ENCODE measurements at regions not wholly inside any gene's neighbourhood (a gene's known extent, or its start where the extent isn't known, plus 50 kb on each side); places are given as distances from the start of the nearest gene placed in this dataset.
A peak's percentile ranks its signal among the peaks of the same experiment; 100 is the strongest.

DNA sequence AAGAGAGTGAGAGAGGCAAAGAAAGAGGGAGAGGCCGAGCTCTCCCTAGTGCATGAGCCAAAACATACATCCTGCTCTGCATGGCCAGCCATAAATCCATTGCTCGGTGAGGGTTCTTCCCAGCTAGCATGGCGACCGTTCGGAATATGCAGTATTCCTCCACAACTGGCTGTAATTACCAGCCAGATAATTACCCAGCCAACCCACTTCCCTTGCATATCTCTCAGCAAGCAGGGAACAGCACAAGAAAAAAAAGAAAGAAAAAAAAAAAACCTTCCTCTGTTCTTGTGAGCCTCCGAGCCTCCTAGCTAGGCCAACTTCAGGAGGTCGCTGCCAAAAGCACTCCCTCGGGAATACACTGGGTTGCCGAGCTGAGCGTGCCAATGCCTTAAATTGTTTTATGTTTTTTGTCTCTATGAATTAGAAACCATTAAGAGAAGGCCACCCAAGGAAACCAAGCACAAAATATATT is 567.9 kb downstream of the MED13L start:
- Histone ChIP-seq H3K27me3 (no peaks in the 10 kb centered on the region), H3K4me3 (no peak overlapping the region), H3K9me3 (no peaks in the 10 kb centered on the region), H3K27ac (no peak overlapping the region), H3K4me1 (no peaks in the 10 kb centered on the region), H3K36me3 (no peaks in the 10 kb centered on the region)
- ATAC-seq: no peak
- intact Hi-C loops (cut with DNase I): no loop called here
- DNase-seq: no peak
- TF ChIP-seq, protein P1, sequence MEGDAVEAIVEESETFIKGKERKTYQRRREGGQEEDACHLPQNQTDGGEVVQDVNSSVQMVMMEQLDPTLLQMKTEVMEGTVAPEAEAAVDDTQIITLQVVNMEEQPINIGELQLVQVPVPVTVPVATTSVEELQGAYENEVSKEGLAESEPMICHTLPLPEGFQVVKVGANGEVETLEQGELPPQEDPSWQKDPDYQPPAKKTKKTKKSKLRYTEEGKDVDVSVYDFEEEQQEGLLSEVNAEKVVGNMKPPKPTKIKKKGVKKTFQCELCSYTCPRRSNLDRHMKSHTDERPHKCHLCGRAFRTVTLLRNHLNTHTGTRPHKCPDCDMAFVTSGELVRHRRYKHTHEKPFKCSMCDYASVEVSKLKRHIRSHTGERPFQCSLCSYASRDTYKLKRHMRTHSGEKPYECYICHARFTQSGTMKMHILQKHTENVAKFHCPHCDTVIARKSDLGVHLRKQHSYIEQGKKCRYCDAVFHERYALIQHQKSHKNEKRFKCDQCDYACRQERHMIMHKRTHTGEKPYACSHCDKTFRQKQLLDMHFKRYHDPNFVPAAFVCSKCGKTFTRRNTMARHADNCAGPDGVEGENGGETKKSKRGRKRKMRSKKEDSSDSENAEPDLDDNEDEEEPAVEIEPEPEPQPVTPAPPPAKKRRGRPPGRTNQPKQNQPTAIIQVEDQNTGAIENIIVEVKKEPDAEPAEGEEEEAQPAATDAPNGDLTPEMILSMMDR (IDR thresholded peaks at IDR 0.05): peak; percentile 4

DNA sequence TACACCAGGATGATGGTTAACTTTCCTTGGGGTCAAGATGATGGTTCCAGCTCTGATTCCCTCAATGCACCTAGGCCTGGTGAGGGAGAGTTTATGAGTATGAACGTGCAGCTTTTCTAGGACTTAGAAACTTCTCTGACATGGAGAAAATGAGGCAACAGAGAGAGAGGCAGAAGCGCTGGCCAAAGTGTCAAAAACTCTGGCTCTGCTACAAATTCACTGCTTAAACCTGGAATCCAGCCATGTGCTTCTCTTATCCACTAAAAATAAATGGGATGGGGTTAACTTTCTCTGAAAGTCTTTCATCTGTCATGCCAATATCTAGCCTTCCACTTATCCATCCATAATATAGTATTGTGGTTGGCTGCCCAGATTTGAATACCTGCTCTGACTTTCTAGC is 568.7 kb downstream of the MED13L start:
- Histone ChIP-seq H3K4me1 (no peaks in the 10 kb centered on the region), H3K4me3 (no peak overlapping the region), H3K27ac (no peak overlapping the region), H3K9me3 (no peaks in the 10 kb centered on the region), H3K27me3 (no peaks in the 10 kb centered on the region), H3K36me3 (no peaks in the 10 kb centered on the region)
- TF ChIP-seq, protein P1 (IDR thresholded peaks at IDR 0.05): no peak
- intact Hi-C loops (cut with DNase I): no loop called here
- DNase-seq: no peak
- no peak for ATAC-seq

DNA sequence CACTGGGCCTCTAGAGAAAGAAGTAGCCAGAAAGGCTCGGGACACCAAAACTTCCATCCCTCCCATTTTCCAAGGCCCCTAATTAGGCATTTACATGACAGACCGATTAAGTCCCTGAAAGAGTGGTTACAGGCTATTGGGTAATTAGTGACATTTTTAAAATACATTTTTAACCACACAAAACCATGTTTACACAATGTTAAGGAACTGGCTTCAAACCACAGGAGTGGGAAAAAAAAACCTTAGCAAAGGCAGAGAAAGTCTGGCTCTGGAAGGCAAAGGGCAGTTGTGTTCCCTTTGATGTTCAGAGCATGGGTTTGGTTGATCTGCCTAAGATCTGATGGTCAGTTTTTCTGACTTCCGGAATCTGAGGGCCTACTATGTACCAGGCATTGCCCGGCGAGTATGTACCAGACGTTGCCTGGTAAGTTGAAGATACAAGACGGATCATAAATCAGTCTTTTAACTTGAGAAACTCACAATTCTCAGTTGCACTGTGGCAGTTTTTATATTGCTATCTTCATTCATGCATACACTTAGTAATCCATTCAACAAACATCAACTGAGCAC is 576.5 kb downstream of the MED13L start:
- DNase-seq (no peak), ATAC-seq (no peak)
- Histone ChIP-seq H3K4me1 (no peaks in the 10 kb centered on the region), H3K36me3 (no peaks in the 10 kb centered on the region), H3K9me3 (no peaks in the 10 kb centered on the region), H3K27me3 (no peaks in the 10 kb centered on the region), H3K27ac (no peak overlapping the region), H3K4me3 (no peak overlapping the region)
- TF ChIP-seq, protein P1 (IDR thresholded peaks at IDR 0.05): no peak
- intact Hi-C loops (cut with DNase I): no loop called here

DNA sequence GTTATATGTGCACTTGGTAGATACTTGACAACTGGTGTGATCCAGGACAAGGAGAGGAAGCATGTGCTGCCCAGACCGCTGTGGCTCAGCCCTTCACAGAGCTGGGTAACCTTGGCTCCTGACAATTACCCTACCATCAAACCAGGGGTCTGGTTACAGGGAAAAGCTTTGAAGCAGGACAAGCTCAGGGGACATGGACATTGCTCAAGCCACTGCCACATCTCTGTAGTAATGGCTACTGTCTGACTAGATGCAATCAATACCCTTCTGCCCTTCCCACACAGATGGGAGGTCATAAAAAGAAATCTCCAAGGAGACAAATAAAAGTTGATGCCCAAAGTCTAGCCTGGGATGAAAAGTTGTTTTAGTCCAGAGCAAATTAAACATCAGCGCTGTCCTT is 577.4 kb downstream of the MED13L start:
- Histone ChIP-seq H3K9me3 (no peaks in the 10 kb centered on the region), H3K36me3 (no peaks in the 10 kb centered on the region), H3K4me1 (no peaks in the 10 kb centered on the region), H3K4me3 (no peak overlapping the region), H3K27me3 (no peaks in the 10 kb centered on the region), H3K27ac (no peak overlapping the region)
- no peak for DNase-seq
- TF ChIP-seq, protein P1 (IDR thresholded peaks at IDR 0.05): no peak
- no peak for ATAC-seq
- intact Hi-C loops (cut with DNase I): no loop called here

DNA sequence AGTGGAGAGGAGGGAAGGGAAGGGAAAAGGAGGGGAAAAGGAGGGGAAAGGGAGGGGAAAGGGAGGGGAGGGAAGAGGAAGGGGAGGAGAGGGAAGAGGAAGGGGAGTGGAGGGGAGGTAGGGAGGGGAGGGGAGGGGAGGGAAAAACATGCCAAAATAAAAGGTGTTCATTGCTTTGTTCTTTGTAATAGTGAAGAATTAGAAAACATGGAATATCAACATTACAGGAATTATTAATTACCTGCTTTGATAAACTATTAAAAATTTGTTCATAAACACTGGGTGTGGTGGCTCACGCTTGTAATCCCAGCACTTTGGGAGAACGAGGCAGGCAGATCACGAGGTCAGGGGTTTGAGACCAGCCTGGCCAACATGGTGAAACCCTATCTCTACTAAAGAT is 579.2 kb downstream of the MED13L start:
- H3K4me3 ChIP-seq: no peak overlapping the region
- DNase-seq (no peak), ATAC-seq (no peak)
- H3K4me1 ChIP-seq: no peaks in the 10 kb centered on the region
- intact Hi-C loops (cut with DNase I): no loop called here
- H3K27ac ChIP-seq: no peak overlapping the region
- H3K36me3 ChIP-seq: no peaks in the 10 kb centered on the region
- H3K9me3 ChIP-seq: no peaks in the 10 kb centered on the region
- no peaks in the 10 kb centered on the region for H3K27me3 ChIP-seq
- TF ChIP-seq, protein P1 (IDR thresholded peaks at IDR 0.05): no peak

DNA sequence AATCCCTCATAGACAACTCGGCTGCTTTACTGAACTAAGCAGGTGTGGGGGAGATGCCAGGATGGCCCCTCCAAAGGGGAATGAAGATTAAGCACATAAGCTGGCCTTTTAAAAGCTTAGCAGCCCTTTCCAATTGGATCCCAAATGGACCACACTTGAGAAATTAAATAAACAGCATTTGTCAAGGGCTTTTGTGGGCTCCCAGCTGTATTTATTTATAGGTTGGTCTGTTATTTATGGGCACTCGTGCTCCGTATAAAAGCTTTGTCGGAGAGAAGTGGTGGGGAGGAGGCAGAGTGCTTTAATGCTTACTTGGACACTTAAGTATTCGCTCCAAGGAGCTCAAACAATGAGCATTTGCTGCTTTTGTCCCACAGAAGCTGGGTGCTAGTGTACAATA is 580.2 kb downstream of the MED13L start:
- ATAC-seq: no peak
- no peak for DNase-seq
- Histone ChIP-seq H3K27me3 (no peaks in the 10 kb centered on the region), H3K4me1 (no peaks in the 10 kb centered on the region), H3K27ac (no peak overlapping the region), H3K4me3 (no peak overlapping the region), H3K9me3 (no peaks in the 10 kb centered on the region), H3K36me3 (no peaks in the 10 kb centered on the region)
- TF ChIP-seq, protein P1 (IDR thresholded peaks at IDR 0.05): no peak
- intact Hi-C loops (cut with DNase I): no loop called here
